Neural cell (in vitro differentiated cells): ENCODE measurements at regions not wholly inside any gene's neighbourhood (a gene's known extent, or its start where the extent isn't known, plus 50 kb on each side); places are given as distances from the start of the nearest gene placed in this dataset.

ENCODE experiments used
- H2AFZ ChIP-seq: fragments of 200-600, 300-800 bp; sonication (generic), shearing (Covaris generic); 2 replicates; pipeline ENCODE4 v1.6.0; 2014; ENCODE audit warnings: low read depth, mild to moderate bottlenecking, antibody characterized with exemption, low read length, moderate library complexity
- H3F3A ChIP-seq: fragments of 200-600 bp; shearing (Covaris generic); 2 replicates; pipeline ENCODE4 v1.6.1; 2016; ENCODE audit warnings: mild to moderate bottlenecking, moderate library complexity, mixed read lengths, antibody characterized with exemption, low read length; ENCODE audit not compliant: insufficient read depth, poor library complexity, severe bottlenecking
- H3K27ac ChIP-seq: fragments of 200-600, 300-800 bp; sonication (generic), shearing (Covaris generic); 2 replicates; pipeline ENCODE4 v1.5.1; 2014; ENCODE audit warnings: mild to moderate bottlenecking, low read length, moderate library complexity
- H3K27me3 ChIP-seq: fragments of 300-800, 200-600 bp; sonication (generic), shearing (Covaris generic); 2 replicates; pipeline ENCODE4 v1.6.0; 2014; ENCODE audit warnings: mild to moderate bottlenecking, low read depth, low read length, moderate library complexity; ENCODE audit not compliant: insufficient read depth
- H3K36me3 ChIP-seq: fragments of 300-800, 200-600 bp; sonication (generic), shearing (Covaris generic); 2 replicates; pipeline ENCODE4 v1.5.1; 2014; ENCODE audit warnings: mild to moderate bottlenecking, antibody characterized with exemption, low read length, moderate library complexity; ENCODE audit not compliant: insufficient read depth
- H3K4me2 ChIP-seq: fragments of 300-800, 200-600 bp; sonication (generic), shearing (Covaris generic); 2 replicates; pipeline ENCODE4 v1.6.0; 2014; ENCODE audit warnings: mild to moderate bottlenecking, low read length
- H3K4me3 ChIP-seq: fragments of 300-800, 200-600 bp; sonication (generic), shearing (Covaris generic); 2 replicates; pipeline ENCODE4 v1.5.1; 2014; ENCODE audit warnings: mild to moderate bottlenecking, low read length, moderate library complexity
- H3K79me2 ChIP-seq: fragments of 200-600 bp; shearing (Covaris generic); replicated peaks from 2 replicates; pipeline ENCODE4 v1.6.0; 2014; ENCODE audit warnings: mild to moderate bottlenecking, low read length, moderate library complexity; ENCODE audit not compliant: insufficient read depth
- H3K9ac ChIP-seq: fragments of 300-800, 200-600 bp; sonication (generic), shearing (Covaris generic); 2 replicates; pipeline ENCODE4 v1.6.1; 2016; ENCODE audit warnings: mild to moderate bottlenecking, low read length, mixed read lengths
- H3K9me2 ChIP-seq: fragments of 200-600 bp; shearing (Covaris generic); 2 replicates; pipeline ENCODE4 v1.6.1; 2016; ENCODE audit warnings: mild to moderate bottlenecking, low read length, mixed read lengths; ENCODE audit not compliant: insufficient read depth
- H3K9me3 ChIP-seq: fragments of 200-600, 300-800 bp; sonication (generic), shearing (Covaris generic); 2 replicates; pipeline ENCODE4 v1.6.1; 2016; ENCODE audit warnings: mild to moderate bottlenecking, mixed run types, low read length, moderate library complexity, mixed read lengths
- H4K20me1 ChIP-seq: fragments of 200-600 bp; shearing (Covaris generic); 2 replicates; pipeline ENCODE4 v1.6.1; 2016; ENCODE audit warnings: mild to moderate bottlenecking, mixed run types; ENCODE audit not compliant: insufficient read depth
- CTCF ChIP-seq: fragments of 450-650 bp; IDR thresholded peaks from 2 replicates; pipeline ENCODE4 v1.5.1; 2014; ENCODE audit warnings: antibody characterized with exemption, mild to moderate bottlenecking, moderate library complexity; ENCODE audit not compliant: poor library complexity, severe bottlenecking
- EP300 ChIP-seq: fragments of 450-650 bp; conservative IDR thresholded peaks from 2 replicates; pipeline ENCODE4 v1.6.1; 2014; ENCODE audit warnings: antibody characterized with exemption, mild to moderate bottlenecking, moderate library complexity; ENCODE audit not compliant: poor library complexity, severe bottlenecking
- EZH2 ChIP-seq: fragments of 200-600, 300-800 bp; shearing (Covaris generic), sonication (generic); IDR thresholded peaks from 2 replicates; pipeline ENCODE4 v1.6.1; 2014; ENCODE audit warnings: antibody characterized with exemption, low read length, borderline replicate concordance, mild to moderate bottlenecking; ENCODE audit not compliant: insufficient read depth, poor library complexity, severe bottlenecking
- MXI1 ChIP-seq: fragments of 450-650 bp; conservative IDR thresholded peaks from 2 replicates; pipeline ENCODE4 v1.6.1; 2014; ENCODE audit warnings: antibody characterized with exemption, mild to moderate bottlenecking; ENCODE audit not compliant: poor library complexity, severe bottlenecking
- POLR2AphosphoS5 ChIP-seq: IDR thresholded peaks from 2 replicates; pipeline ENCODE4 v1.6.1; 2012
- RAD21 ChIP-seq: fragments of 450-650 bp; conservative IDR thresholded peaks from 2 replicates; pipeline ENCODE4 v1.6.1; 2014; ENCODE audit warnings: antibody characterized with exemption, mild to moderate bottlenecking, moderate library complexity
- REST ChIP-seq: IDR thresholded peaks from 2 replicates; pipeline ENCODE4 v1.6.1; 2012; ENCODE audit warnings: borderline replicate concordance
- SMC3 ChIP-seq: fragments of 450-650 bp; conservative IDR thresholded peaks from 2 replicates; pipeline ENCODE4 v1.6.1; 2014; ENCODE audit warnings: antibody characterized with exemption, mild to moderate bottlenecking, moderate library complexity; ENCODE audit not compliant: poor library complexity
- TAF1 ChIP-seq: IDR thresholded peaks from 2 replicates; pipeline ENCODE4 v1.6.1; 2012; ENCODE audit warnings: low read depth

GRCh38 chr19:28166025-28166424 lies 1046.9 kb downstream of the UQCRFS1 start:
- Histone ChIP-seq H3K4me3 (no peak overlapping the region), H4K20me1 (no peaks in the 10 kb centered on the region), H3K9me2 (no peaks in the 10 kb centered on the region), H2AFZ (no peak overlapping the region), H3F3A (no peaks in the 10 kb centered on the region), H3K9ac (no peak overlapping the region), H3K4me2 (no peak overlapping the region), H3K27me3 (no peaks in the 10 kb centered on the region), H3K9me3 (no peaks in the 10 kb centered on the region), H3K36me3 (no peaks in the 10 kb centered on the region), H3K79me2 (no peaks in the 10 kb centered on the region), H3K27ac (no peak overlapping the region)
- TF ChIP-seq RAD21 (no peak), SMC3 (no peak), MXI1 (no peak), REST (no peak), EP300 (no peak), TAF1 (no peak), EZH2 (no peak), CTCF (no peak)

- no peak overlapping the region for H3K9ac ChIP-seq
- no peaks in the 10 kb centered on the region for H3K9me2 ChIP-seq
- no peaks in the 10 kb centered on the region for H4K20me1 ChIP-seq
- no peaks in the 10 kb centered on the region for H3K79me2 ChIP-seq
- no peak for TF ChIP-seq EP300
- no peak for TF ChIP-seq REST
- no peak for TF ChIP-seq TAF1
- no peak for TF ChIP-seq CTCF
- TF ChIP-seq POLR2AphosphoS5, result no peak
- TF ChIP-seq SMC3, result no peak
- TF ChIP-seq RAD21, result no peak
- H3K27me3 ChIP-seq, result no peaks in the 10 kb centered on the region
- H3K36me3 ChIP-seq, result no peaks in the 10 kb centered on the region
- H2AFZ ChIP-seq, result no peak overlapping the region
- H3K4me3 ChIP-seq, result no peak overlapping the region
- H3K4me2 ChIP-seq, result no peak overlapping the region
- H3F3A ChIP-seq, result no peaks in the 10 kb centered on the region
- H3K9me3 ChIP-seq, result no peaks in the 10 kb centered on the region
- no peak overlapping the region for H3K27ac ChIP-seq
Observed at GRCh38 chr19:28164214-28164613, 1048.7 kb downstream of the UQCRFS1 start.
